ENCODE measurements at regions not wholly inside any gene's neighbourhood (a gene's known extent, or its start where the extent isn't known, plus 50 kb on each side); places are given as distances from the start of the nearest gene placed in this dataset.
A peak's percentile ranks its signal among the peaks of the same experiment; 100 is the strongest.

DNA sequence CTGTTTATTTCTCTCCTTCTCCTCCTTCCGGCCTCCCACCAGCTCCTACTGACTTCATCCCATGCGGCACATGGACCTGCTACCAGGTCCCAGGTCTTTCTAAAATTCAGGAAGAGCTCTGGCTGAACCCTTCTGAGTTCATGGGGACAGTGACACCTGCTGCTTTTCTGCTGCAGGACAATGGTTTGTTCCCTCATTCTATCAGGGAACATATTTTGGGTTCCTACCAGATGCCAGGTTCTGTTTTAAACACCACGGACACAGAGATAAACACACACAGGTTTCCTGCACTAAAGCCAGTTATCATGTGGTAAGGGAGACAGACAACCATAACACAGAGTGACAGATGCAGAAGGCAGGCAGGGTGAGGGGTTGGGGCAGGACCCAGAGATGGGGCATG, 114.0 kb upstream of the RAB4A start:
- Histone ChIP-seq H3K4me1 (no peaks in the 10 kb centered on the region), H3K27ac (no peak overlapping the region)

DNA sequence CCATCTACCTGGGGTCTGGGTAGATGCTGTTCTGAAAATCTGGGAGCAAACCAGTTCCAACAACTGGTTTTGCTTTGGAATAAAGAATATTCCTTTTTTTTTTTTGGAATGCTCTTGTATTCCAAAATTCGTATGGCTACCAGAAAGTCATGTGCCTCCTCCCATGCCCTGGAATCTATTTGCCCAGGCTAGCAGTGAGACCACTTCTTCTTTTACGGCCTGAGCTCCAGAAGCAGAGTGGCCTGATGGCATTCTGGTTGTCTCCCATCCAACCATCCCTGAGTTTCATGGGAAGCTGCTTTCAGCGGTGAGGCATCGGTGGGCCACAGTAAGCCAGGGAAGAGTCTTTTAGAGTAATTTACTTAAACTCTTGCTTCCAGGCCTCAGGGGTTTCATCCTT, 113.4 kb upstream of the RAB4A start:
- Histone ChIP-seq H3K36me3 (no peaks in the 10 kb centered on the region), H3K27ac (no peak overlapping the region), H3K4me1 (no peaks in the 10 kb centered on the region), H3K27me3 (no peaks in the 10 kb centered on the region), H3K4me3 (no peak overlapping the region), H3K9me3 (no peaks in the 10 kb centered on the region)
- TF ChIP-seq POLR2A (IDR thresholded peaks at IDR 0.05) = no peak
- TF ChIP-seq, protein P1, sequence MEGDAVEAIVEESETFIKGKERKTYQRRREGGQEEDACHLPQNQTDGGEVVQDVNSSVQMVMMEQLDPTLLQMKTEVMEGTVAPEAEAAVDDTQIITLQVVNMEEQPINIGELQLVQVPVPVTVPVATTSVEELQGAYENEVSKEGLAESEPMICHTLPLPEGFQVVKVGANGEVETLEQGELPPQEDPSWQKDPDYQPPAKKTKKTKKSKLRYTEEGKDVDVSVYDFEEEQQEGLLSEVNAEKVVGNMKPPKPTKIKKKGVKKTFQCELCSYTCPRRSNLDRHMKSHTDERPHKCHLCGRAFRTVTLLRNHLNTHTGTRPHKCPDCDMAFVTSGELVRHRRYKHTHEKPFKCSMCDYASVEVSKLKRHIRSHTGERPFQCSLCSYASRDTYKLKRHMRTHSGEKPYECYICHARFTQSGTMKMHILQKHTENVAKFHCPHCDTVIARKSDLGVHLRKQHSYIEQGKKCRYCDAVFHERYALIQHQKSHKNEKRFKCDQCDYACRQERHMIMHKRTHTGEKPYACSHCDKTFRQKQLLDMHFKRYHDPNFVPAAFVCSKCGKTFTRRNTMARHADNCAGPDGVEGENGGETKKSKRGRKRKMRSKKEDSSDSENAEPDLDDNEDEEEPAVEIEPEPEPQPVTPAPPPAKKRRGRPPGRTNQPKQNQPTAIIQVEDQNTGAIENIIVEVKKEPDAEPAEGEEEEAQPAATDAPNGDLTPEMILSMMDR (IDR thresholded peaks at IDR 0.05) = no peak
- no peak for DNase-seq

More for the DNA sequence above, 114.0 kb upstream of the RAB4A start:
- Histone ChIP-seq H3K4me3 (no peak overlapping the region), H3K27me3 (no peaks in the 10 kb centered on the region), H3K36me3 (no peaks in the 10 kb centered on the region), H3K9me3 (no peaks in the 10 kb centered on the region)
- TF ChIP-seq, protein P1 (IDR thresholded peaks at IDR 0.05) = peak in 4 of 6 experiments; percentile 22 to 61 (median 53)
- TF ChIP-seq POLR2A (IDR thresholded peaks at IDR 0.05) = no peak
- DNase-seq = no peak

DNA sequence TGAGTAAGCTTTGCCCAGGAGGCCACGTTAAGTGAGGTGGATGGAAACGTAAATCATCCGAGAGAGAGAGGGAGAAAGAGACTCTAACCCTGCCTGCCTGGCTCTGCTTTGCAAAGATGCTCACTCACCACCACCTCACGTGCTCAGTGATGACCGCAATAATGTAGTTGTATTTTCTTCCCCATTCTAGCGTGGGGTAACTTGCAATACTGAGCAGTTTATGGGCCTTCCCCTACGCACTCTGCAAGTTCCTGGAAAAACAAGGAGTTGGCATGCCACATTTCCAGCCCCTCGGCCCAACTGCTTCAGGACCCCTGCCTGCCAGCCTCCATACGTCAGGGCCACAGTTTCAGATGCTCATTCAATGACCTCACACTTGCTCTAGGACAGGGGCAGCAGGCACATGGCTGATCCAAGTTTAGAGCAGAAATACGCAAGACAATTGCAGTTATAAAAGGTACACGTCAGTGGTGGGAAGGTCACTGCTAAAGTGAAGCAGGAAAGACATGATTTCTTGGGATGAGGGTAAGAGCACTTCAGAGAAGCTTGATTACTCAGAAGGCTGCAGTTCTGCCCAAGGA, 112.5 kb upstream of the RAB4A start:
- Histone ChIP-seq H3K36me3 (no peaks in the 10 kb centered on the region), H3K4me1 (no peaks in the 10 kb centered on the region), H3K9me3 (no peaks in the 10 kb centered on the region), H3K4me3 (no peak overlapping the region), H3K27ac (no peak overlapping the region), H3K27me3 (no peaks in the 10 kb centered on the region)
- TF ChIP-seq, protein P1 (IDR thresholded peaks at IDR 0.05) = no peak
- no peak for TF ChIP-seq POLR2A (IDR thresholded peaks at IDR 0.05)
- no peak for DNase-seq

DNA sequence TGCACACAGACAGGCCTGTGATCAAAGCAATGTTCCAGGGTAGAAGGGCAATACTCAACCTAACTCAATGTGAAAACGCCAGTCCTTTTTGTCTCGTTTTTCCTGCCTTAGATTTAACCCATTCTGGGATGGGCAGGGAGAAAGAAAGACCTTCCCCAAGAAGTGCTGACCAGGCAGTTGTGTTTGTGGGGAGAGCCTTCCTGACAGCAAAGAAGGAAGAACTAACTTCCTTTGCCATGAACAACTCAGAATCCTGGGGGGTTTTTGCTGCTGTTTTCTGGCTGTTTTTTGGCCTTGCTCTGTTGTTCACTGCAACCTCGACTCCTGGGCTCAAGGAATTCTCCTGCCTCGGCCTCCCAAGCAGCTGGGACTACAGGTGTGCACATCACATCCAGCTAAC, 112.0 kb upstream of the RAB4A start:
- Histone ChIP-seq H3K4me3 (no peak overlapping the region), H3K4me1 (no peaks in the 10 kb centered on the region), H3K27ac (no peak overlapping the region), H3K9me3 (no peaks in the 10 kb centered on the region), H3K36me3 (no peaks in the 10 kb centered on the region), H3K27me3 (no peaks in the 10 kb centered on the region)
- TF ChIP-seq, protein P1 (IDR thresholded peaks at IDR 0.05) = no peak
- no peak for TF ChIP-seq POLR2A (IDR thresholded peaks at IDR 0.05)
- no peak for DNase-seq

DNA sequence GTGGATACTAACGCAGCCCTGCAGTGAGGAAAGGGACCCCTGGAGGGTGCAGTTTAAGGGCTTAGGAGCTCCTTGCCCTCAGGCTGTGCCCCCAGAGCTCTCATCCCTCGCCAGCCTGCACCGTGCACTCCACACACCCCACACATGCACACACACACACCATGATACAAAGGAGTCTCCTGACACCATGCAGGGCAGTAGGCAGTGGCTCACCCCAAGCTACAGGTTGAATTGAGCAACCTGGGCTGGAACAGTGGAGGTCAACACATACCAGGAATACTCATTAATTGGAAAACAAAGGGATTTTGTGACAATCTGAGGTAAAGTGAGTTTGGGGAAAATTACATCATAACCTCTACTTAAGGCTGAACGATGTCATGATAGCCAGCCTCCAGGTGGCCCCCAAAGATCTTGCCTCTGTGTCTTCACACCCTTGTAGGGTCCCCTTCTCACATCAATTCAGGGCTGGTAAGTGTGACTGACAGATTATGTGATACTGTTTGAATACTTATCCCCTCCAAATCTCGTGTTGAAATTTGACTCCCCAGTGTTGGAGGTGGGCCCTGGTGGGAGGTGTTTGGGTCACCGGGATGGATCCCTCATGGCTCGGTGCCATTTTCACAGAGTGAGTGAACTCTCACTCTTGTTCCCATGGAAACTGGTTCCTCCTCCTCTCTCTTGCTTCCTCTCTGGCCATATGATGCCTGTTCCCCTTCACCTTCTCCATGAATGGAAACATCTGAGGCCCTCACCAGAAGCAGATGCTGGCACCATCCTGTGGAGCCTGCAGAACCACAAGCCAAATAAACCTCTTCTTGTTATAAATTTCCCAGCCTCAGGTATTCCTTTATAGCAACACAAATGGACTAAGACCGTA, 111.0 kb upstream of the RAB4A start:
- Histone ChIP-seq H3K4me1 (peaks cover 0 to 5% (median 2%) of the 10 kb centered on the region in 4 donors), H3K4me3 (no peak overlapping the region)
- no peak for DNase-seq

More for the DNA sequence above, 111.0 kb upstream of the RAB4A start:
- no peak for TF ChIP-seq POLR2A (IDR thresholded peaks at IDR 0.05)
- TF ChIP-seq, protein P1 (IDR thresholded peaks at IDR 0.05) = no peak
- H3K27me3 ChIP-seq = no peaks in the 10 kb centered on the region
- no peak overlapping the region for H3K27ac ChIP-seq
- H3K9me3 ChIP-seq = no peaks in the 10 kb centered on the region
- no peaks in the 10 kb centered on the region for H3K36me3 ChIP-seq

All from Peyer's patch (tissue), 4 donors.